Activated CD8-positive, alpha-beta memory T cell treated with anti-CD3 and anti-CD28 coated beads, Interleukin-2, amount 10 ng/mL, durations not matched to agents 7 days and 5 days (primary cell): ENCODE measurements at regions not wholly inside any gene's neighbourhood (a gene's known extent, or its start where the extent isn't known, plus 50 kb on each side); places are given as distances from the start of the nearest gene placed in this dataset.

Experiments
- ATAC-seq: fragments of 150-1000 bp; cut with Tn5 transposase; one replicate; pipeline ENCODE4 v1.10.0; 2021; ENCODE audit warnings: moderate library complexity
- CTCF ChIA-PET: fragments of 350-600 bp; sonication (Branson Sonifier 250); formaldehyde crosslinking; loops from one replicate; lab custom pipeline; 2021; ENCODE audit warnings: antibody characterized with exemption; lab: Charles Lee
- DNase-seq: peaks from one replicate; pipeline ENCODE4 v3.0.0-alpha.2; 2020
- H3K27ac Mint-ChIP-seq: one replicate; pipeline ENCODE4 v1.8.0; 2021; ENCODE audit warnings: mild to moderate bottlenecking, mixed read lengths
- H3K27me3 Mint-ChIP-seq: one replicate; pipeline ENCODE4 v1.8.0; 2021; ENCODE audit warnings: mixed read lengths
- H3K36me3 Mint-ChIP-seq: one replicate; pipeline ENCODE4 v1.8.0; 2021; ENCODE audit warnings: mild to moderate bottlenecking, mixed read lengths
- H3K4me1 Mint-ChIP-seq: one replicate; pipeline ENCODE4 v1.8.0; 2021; ENCODE audit warnings: mixed read lengths
- H3K4me3 Mint-ChIP-seq: one replicate; pipeline ENCODE4 v1.8.0; 2021; ENCODE audit warnings: mild to moderate bottlenecking, moderate library complexity, mixed read lengths
- H3K9me3 Mint-ChIP-seq: one replicate; pipeline ENCODE4 v1.8.0; 2022; ENCODE audit warnings: low read depth, mixed read lengths

- CTCF ChIA-PET, result no interaction called here
- no peak overlapping the region for H3K4me3 Mint-ChIP-seq
- ATAC-seq (no peak), DNase-seq (no peak)
- no peak overlapping the region for H3K27ac Mint-ChIP-seq
- no peaks in the 10 kb centered on the region for H3K4me1 Mint-ChIP-seq
- no peaks in the 10 kb centered on the region for H3K36me3 Mint-ChIP-seq
- H3K27me3 Mint-ChIP-seq, result no peaks in the 10 kb centered on the region
- peaks cover 5% of the 10 kb centered on the region for H3K9me3 Mint-ChIP-seq
These were observed 702.0 kb downstream of the KCNJ2 start for GRCh38 chr17:70871180-70871818.

DNA sequence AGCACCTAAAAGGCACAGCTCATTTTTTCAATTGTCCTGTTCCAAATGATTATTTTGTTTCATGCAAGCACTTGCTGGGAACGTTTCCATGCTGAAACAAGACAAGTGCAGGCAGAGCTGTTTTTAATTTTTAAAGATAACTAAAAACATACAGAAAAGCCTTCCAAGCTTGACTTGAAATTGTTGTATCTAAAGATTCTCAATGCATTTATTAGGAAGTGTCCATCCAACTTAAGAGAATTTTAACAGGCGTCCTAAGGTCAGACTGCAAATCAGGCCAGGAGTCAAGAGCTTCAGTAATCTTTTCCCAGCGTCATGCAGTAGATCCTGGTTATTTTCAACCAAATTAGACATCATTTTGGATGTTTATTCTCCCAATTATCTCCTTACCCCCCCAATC is 702.8 kb downstream of the KCNJ2 start:
- Mint-ChIP-seq H3K36me3 (no peaks in the 10 kb centered on the region), H3K27me3 (no peaks in the 10 kb centered on the region), H3K27ac (no peak overlapping the region), H3K4me1 (no peaks in the 10 kb centered on the region), H3K9me3 (peaks cover 7% of the 10 kb centered on the region), H3K4me3 (no peak overlapping the region)
- ATAC-seq (no peak), DNase-seq (no peak)
- CTCF ChIA-PET, result no interaction called here

- CTCF ChIA-PET, result no interaction called here
- peaks cover 12% of the 10 kb centered on the region for H3K9me3 Mint-ChIP-seq
- no peaks in the 10 kb centered on the region for H3K27me3 Mint-ChIP-seq
- H3K4me3 Mint-ChIP-seq, result no peak overlapping the region
- no peak for ATAC-seq
- H3K27ac Mint-ChIP-seq, result no peak overlapping the region
- no peaks in the 10 kb centered on the region for H3K36me3 Mint-ChIP-seq
- DNase-seq, result no peak
- H3K4me1 Mint-ChIP-seq, result no peaks in the 10 kb centered on the region
These were observed 706.5 kb downstream of the KCNJ2 start for GRCh38 chr17:70875729-70876310.

GRCh38 chr17:70878879-70879278 is 709.5 kb downstream of the KCNJ2 start:
- DNase-seq, result no peak
- ATAC-seq, result no peak
- H3K4me1 Mint-ChIP-seq, result no peaks in the 10 kb centered on the region
- CTCF ChIA-PET, result no interaction called here
- H3K36me3 Mint-ChIP-seq, result no peaks in the 10 kb centered on the region
- no peaks in the 10 kb centered on the region for H3K27me3 Mint-ChIP-seq
- H3K4me3 Mint-ChIP-seq, result no peak overlapping the region
- no peak overlapping the region for H3K27ac Mint-ChIP-seq
- H3K9me3 Mint-ChIP-seq, result peaks cover 15% of the 10 kb centered on the region

DNA sequence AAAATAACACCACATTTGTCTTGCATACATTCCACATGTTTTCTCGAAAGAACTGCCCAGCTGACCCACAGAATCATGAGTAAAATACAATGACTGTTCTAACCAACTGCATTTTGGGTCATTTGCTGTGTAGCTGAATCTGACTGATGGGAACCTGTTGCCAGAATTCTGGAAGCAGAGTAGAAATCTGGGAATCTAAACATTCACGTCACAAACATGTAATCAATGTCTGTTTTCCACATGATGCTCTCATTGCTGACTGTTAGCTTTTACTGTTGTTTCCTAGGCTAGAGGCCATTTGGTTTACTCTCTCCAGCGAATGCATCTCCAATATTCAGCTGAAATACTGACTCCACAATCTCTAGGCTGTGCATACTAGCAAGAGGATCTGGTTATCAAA is 710.1 kb downstream of the KCNJ2 start:
- CTCF ChIA-PET, result no interaction called here
- Mint-ChIP-seq H3K27ac (no peak overlapping the region), H3K9me3 (peaks cover 15% of the 10 kb centered on the region), H3K36me3 (no peaks in the 10 kb centered on the region), H3K27me3 (no peaks in the 10 kb centered on the region), H3K4me3 (no peak overlapping the region), H3K4me1 (no peaks in the 10 kb centered on the region)
- ATAC-seq (no peak), DNase-seq (no peak)

GRCh38 chr17:70881093-70881492 is 711.8 kb downstream of the KCNJ2 start:
- Mint-ChIP-seq H3K9me3 (peaks cover 15% of the 10 kb centered on the region), H3K36me3 (no peaks in the 10 kb centered on the region), H3K27ac (no peak overlapping the region), H3K4me1 (no peaks in the 10 kb centered on the region), H3K27me3 (no peaks in the 10 kb centered on the region), H3K4me3 (no peak overlapping the region)
- ATAC-seq (no peak), DNase-seq (no peak)
- CTCF ChIA-PET, result no interaction called here

DNA sequence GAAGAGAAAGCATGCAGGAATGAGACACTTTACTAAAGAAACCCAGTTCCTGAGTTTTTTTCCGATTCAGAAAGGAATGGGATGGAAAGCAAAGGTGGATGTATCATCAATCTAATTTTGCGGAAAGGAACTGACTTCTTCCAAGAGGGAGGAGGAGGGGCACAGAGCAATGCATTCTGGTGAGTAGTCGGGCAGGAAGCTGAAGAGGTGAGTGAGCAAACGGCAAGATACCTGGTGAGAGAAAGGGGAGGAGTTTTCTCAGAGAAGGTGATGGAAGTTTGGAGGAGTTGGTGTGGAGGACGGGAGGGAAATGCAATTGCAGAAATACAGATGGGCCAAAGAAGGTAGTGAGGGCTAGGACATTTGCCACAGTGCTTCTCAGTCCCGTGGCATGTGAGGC is 713.2 kb downstream of the KCNJ2 start:
- Mint-ChIP-seq H3K27ac (no peak overlapping the region), H3K4me3 (no peak overlapping the region), H3K27me3 (no peaks in the 10 kb centered on the region), H3K36me3 (no peaks in the 10 kb centered on the region), H3K4me1 (no peaks in the 10 kb centered on the region), H3K9me3 (peaks cover 11% of the 10 kb centered on the region)
- DNase-seq (no peak), ATAC-seq (no peak)
- CTCF ChIA-PET, result no interaction called here

- Mint-ChIP-seq H3K27ac (no peak overlapping the region), H3K4me3 (no peak overlapping the region), H3K27me3 (no peaks in the 10 kb centered on the region), H3K4me1 (no peaks in the 10 kb centered on the region), H3K36me3 (no peaks in the 10 kb centered on the region), H3K9me3 (peaks cover 2% of the 10 kb centered on the region)
- CTCF ChIA-PET, result no interaction called here
- ATAC-seq (no peak), DNase-seq (no peak)
These were observed 717.3 kb downstream of the KCNJ2 start for GRCh38 chr17:70886648-70887047.

DNA sequence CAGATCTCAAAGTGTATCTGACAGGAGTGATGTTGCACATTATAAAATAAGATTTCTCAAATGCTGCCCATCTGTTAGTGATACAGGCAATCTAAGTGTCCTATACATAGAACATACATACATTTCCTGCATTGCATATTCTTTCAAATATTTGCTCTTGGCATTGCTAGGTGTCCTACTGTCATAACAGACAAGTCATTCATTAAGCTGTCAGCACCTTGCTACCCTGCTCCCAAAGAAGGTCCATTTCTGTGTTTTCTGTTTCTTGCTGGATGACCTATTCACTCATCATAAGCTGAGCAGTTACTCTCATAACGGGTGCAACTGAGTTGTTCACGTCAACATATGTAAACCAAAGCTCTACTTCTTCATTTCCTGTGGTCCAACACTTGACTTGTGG is 719.0 kb downstream of the KCNJ2 start:
- no peak overlapping the region for H3K4me3 Mint-ChIP-seq
- no peak for DNase-seq
- H3K9me3 Mint-ChIP-seq, result peaks cover 2% of the 10 kb centered on the region
- H3K27me3 Mint-ChIP-seq, result no peaks in the 10 kb centered on the region
- no peaks in the 10 kb centered on the region for H3K36me3 Mint-ChIP-seq
- no peak for ATAC-seq
- no peak overlapping the region for H3K27ac Mint-ChIP-seq
- CTCF ChIA-PET, result no interaction called here
- H3K4me1 Mint-ChIP-seq, result no peaks in the 10 kb centered on the region

DNA sequence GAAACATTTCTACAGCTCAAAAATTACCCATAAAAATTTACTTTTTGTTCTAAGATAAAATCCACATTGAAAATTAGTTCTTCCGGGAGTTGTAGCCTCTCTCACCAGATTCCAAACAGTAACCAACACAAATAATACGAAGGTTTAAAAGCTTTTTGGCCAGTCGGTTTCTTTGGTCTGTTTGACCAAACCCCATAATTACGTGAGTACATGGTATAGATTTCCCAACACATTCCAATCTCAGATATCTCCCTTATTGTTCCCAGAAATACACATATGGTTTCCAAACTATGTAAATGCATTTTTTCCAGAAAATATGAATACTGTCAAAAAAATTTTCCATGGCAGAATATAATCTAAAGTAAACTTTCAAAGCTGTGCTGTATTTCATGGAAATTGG is 722.0 kb downstream of the KCNJ2 start:
- H3K4me1 Mint-ChIP-seq, result no peaks in the 10 kb centered on the region
- ATAC-seq, result no peak
- no peak overlapping the region for H3K27ac Mint-ChIP-seq
- CTCF ChIA-PET, result no interaction called here
- DNase-seq, result no peak
- H3K36me3 Mint-ChIP-seq, result no peaks in the 10 kb centered on the region
- H3K9me3 Mint-ChIP-seq, result peaks cover 3% of the 10 kb centered on the region
- H3K4me3 Mint-ChIP-seq, result no peak overlapping the region
- no peaks in the 10 kb centered on the region for H3K27me3 Mint-ChIP-seq

GRCh38 chr17:70892527-70892926 is 723.2 kb downstream of the KCNJ2 start:
- Mint-ChIP-seq H3K36me3 (no peaks in the 10 kb centered on the region), H3K4me3 (no peak overlapping the region), H3K4me1 (no peaks in the 10 kb centered on the region), H3K27ac (no peak overlapping the region), H3K9me3 (peaks cover 7% of the 10 kb centered on the region), H3K27me3 (no peaks in the 10 kb centered on the region)
- CTCF ChIA-PET, result no interaction called here
- DNase-seq, result no peak
- ATAC-seq, result no peak

GRCh38 chr17:70896843-70897242 is 727.5 kb downstream of the KCNJ2 start:
- Mint-ChIP-seq H3K27me3 (no peaks in the 10 kb centered on the region), H3K27ac (no peak overlapping the region), H3K36me3 (no peaks in the 10 kb centered on the region), H3K4me3 (no peak overlapping the region), H3K9me3 (peaks cover 13% of the 10 kb centered on the region), H3K4me1 (no peaks in the 10 kb centered on the region)
- CTCF ChIA-PET, result no interaction called here
- ATAC-seq (no peak), DNase-seq (no peak)

GRCh38 chr17:70897446-70897845 is 728.1 kb downstream of the KCNJ2 start:
- H3K36me3 Mint-ChIP-seq, result no peaks in the 10 kb centered on the region
- H3K4me1 Mint-ChIP-seq, result no peaks in the 10 kb centered on the region
- no peak overlapping the region for H3K27ac Mint-ChIP-seq
- DNase-seq (no peak), ATAC-seq (no peak)
- no peaks in the 10 kb centered on the region for H3K27me3 Mint-ChIP-seq
- CTCF ChIA-PET, result no interaction called here
- H3K4me3 Mint-ChIP-seq, result no peak overlapping the region
- H3K9me3 Mint-ChIP-seq, result peaks cover 13% of the 10 kb centered on the region

DNA sequence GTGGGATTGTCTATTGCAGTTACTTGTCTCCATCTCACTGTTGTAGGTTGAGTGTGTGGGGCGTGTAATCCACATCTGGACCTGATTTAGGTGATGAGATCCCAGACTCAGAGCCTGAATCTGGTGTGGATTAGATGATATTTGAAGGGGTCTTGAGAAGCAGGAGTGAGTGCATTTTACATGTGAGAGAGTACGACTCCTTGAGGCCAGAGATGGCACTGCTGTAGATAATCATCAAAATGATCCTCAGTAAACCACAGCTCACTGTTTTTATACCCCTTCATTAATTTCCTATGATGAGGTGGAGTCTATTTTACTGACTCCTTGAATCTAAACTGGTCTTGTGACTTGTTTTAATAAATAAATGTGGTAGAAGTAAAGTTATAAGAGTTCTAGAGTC is 732.5 kb downstream of the KCNJ2 start:
- Mint-ChIP-seq H3K36me3 (no peaks in the 10 kb centered on the region), H3K9me3 (peaks cover 13% of the 10 kb centered on the region), H3K4me1 (no peaks in the 10 kb centered on the region), H3K27ac (no peak overlapping the region), H3K27me3 (no peaks in the 10 kb centered on the region), H3K4me3 (no peak overlapping the region)
- DNase-seq, result no peak
- CTCF ChIA-PET, result no interaction called here
- ATAC-seq, result no peak
